GM10266 (cell line): ENCODE measurements at regions not wholly inside any gene's neighbourhood (a gene's known extent, or its start where the extent isn't known, plus 50 kb on each side); places are given as distances from the start of the nearest gene placed in this dataset.

ENCODE experiments used
- DNase-seq: peaks from one replicate; pipeline ENCODE4 v3.0.0; 2012; ENCODE audit errors: extremely low spot score
- TF ChIP-seq, protein P1 (sequence below): IDR thresholded peaks from 2 replicates; pipeline ENCODE4 v1.5.1; 2012; ENCODE audit warnings: mild to moderate bottlenecking, low read depth; ENCODE audit not compliant: control insufficient read depth, insufficient read depth; ENCODE audit errors: missing control alignments

DNA sequence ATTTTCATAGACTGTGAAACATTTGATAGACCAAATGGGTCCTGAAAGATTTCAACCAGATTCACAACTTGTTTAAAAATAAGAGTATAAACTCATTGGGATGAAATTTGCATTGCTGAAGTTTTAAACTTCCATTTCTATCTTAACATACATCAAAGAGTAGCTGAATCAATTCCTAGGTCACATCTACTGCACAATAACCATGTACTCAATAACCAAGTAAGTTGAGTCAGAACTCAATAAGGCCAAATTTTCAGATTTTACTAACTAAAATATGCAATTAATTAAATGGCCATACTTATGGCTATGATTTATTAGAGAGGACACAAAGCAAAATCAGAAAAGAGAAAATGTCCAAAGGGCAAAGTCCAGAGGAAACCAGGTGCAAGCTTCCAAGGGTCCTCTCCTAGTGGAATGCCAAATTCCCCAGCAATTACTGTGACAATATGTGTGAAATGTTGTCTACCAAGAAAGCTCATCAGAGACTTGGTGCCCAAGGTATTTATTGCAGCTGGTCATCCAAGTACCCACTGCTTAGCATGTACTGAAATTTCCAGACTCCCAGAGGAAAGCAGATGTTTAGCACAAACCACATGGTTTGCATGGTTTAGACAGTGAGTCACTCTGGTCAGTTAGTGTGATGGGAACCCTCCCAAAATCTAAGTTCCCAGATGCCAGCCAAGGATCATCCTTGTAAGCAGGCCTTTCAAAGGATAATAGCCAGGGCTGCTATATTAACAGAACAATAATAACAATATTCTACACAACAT lies 238.9 kb downstream of the IPMK start:
- DNase-seq, result no peak
- TF ChIP-seq, protein P1, sequence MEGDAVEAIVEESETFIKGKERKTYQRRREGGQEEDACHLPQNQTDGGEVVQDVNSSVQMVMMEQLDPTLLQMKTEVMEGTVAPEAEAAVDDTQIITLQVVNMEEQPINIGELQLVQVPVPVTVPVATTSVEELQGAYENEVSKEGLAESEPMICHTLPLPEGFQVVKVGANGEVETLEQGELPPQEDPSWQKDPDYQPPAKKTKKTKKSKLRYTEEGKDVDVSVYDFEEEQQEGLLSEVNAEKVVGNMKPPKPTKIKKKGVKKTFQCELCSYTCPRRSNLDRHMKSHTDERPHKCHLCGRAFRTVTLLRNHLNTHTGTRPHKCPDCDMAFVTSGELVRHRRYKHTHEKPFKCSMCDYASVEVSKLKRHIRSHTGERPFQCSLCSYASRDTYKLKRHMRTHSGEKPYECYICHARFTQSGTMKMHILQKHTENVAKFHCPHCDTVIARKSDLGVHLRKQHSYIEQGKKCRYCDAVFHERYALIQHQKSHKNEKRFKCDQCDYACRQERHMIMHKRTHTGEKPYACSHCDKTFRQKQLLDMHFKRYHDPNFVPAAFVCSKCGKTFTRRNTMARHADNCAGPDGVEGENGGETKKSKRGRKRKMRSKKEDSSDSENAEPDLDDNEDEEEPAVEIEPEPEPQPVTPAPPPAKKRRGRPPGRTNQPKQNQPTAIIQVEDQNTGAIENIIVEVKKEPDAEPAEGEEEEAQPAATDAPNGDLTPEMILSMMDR, result no peak

DNA sequence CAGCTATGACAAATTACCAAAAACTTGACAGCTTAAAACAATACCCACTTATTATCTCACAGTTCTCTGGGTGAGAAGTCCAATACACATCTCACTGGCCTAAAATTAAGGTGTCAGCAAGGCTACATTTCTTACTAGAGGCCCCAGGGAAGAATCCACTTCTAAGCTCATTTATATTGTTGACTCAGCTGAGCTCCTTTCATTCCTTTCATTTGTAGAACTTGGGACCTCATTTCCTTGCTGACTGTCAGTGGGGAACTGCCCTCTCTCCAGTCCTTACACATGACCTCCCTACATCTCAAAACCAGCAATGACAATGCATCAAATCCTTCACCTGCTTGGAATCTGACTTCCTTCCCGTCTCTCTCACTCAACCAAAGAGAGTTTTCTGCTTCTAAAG lies 240.3 kb downstream of the IPMK start:
- TF ChIP-seq, protein P1, result no peak
- no peak for DNase-seq

DNA sequence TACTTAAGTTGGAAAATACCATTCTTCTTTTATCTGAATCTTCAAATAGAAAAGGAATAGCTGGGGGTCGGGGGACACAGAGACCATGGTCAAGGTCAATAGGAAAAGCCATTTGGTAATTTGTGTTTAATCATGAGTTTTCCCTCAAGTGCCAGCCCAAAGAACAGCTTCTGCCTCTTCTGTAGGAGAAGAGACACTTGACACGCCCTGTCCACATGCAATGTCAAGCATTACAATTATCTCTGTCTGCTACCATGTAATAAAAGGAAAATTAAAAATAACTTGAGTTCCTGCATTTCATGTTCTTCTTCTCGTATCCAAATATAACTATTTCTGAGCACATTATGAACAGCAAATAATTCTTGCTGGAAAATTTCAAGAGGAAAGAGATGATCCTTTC lies 241.7 kb downstream of the IPMK start:
- TF ChIP-seq, protein P1, result no peak
- no peak for DNase-seq

DNA sequence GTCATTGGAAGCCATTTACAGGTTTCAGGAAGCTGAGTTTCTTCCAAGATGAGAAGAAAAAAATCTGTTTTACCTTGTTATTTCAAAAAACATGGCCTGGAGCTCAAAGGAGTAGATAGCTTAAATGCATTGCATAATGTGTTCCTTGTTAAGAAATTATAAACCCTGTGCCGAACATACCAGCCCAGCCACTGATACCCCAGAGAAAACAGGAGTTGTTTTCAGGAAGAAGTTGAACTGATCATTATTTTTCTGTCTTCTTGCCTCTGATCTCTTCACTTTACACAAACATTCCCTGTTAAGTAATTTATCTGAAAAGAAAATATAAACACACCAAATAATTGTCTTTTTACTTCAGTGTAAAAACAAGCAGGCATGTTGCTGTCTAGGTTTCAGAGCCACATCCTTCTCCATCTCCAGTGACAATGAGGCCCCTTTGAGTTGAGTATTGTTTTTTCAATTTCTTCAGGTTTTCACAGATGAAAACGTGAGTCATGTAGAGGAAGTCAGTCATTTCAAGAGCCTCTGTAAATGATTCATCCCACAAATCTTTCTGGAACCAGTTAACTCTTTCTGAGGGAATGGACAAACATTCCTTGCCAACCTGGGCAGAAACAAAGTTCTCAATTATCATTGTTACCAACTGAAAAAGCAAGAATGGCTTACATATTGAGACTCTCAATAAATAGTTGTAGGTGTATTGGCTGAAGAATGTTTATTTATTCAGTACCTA lies 244.2 kb downstream of the IPMK start:
- TF ChIP-seq, protein P1, result no peak
- no peak for DNase-seq

DNA sequence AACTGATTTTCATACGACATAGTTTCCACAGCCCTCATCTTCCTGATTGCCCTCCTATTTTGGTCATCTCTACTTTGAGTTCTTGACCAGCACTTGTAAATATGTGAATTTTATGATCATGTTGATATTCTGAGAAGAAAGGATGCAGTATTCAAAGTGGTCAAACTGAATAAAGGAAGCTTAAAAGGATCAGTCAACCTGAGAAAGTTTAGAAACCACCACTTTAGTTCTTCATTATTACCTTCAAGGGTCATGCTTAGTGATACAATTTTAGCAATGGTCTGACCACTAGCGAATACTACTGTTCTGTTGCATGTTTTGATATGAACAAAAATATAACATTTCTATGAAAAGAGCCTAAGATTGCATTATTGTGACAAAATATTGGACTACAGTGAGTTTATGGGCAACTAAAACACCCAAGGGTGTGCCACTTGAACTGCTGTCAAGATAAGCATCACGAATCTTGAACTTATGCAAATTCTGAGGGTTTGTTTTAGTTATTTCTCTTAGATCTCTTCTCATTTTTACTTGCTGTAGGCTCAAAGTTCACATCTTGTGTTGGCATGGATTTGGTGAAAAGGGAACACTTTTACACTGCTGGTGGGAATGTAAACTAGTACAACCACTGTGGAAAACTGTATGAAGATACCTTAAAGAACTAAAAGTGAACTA lies 247.7 kb downstream of the IPMK start:
- no peak for DNase-seq
- TF ChIP-seq, protein P1, result no peak

DNA sequence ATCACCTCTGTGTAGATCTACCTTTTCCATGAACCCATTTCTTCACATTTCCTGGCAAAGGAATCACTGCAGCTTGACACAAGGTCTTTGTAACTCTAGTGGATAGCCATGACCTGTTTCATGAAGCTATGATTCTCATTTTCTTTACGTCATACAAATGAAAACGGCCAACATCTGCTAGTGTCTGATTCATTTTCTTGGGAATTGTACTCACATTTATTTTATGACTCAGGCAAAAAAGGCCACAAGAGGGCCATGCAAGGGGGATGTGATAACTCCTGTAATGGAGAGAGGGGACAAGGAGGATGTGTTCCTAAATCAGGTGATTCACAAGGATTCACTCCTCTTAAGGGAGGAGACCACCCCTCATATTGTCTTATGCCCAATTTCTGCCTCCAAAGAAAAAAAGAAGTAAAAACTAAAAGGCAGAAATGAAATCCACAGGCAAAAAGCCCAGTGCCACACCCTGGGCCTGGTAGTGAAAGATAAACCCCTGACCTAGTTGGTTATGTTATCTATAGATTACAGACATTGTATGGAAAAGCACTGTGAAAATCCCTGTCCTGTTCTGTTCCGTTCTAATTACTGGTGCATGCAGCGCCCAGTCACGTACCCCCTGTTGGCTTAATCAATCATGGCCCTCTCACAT lies 249.9 kb downstream of the IPMK start:
- DNase-seq, result no peak
- TF ChIP-seq, protein P1, result no peak
